H1 (cell line): ENCODE measurements at regions not wholly inside any gene's neighbourhood (a gene's known extent, or its start where the extent isn't known, plus 50 kb on each side); places are given as distances from the start of the nearest gene placed in this dataset.

Source experiments
- CTCF ChIP-seq, 3 experiments: IDR thresholded peaks; 1 replicate in 2 of 3; 2 replicates in 1 of 3; pipeline versions ENCODE4 v1.5.1 to v1.6.1; 2011; ENCODE audit warnings: low read length in 3 of 3, mild to moderate bottlenecking in 3 of 3, inconsistent platforms in 2 of 3, low read depth in 1 of 3, moderate library complexity in 1 of 3; ENCODE audit not compliant: insufficient read depth in 1 of 3; ENCODE audit errors: control extremely low read depth in 1 of 3
- EP300 ChIP-seq, 2 experiments: IDR thresholded peaks; 1 replicate in 1 of 2; 2 replicates in 1 of 2; pipeline ENCODE4 v1.6.1; 2011 to 2012; ENCODE audit warnings: low read depth in 2 of 2, low read length in 2 of 2, mild to moderate bottlenecking in 2 of 2, borderline replicate concordance in 1 of 2, inconsistent platforms in 1 of 2, moderate library complexity in 1 of 2
- EZH2 ChIP-seq: fragments of 200-600 bp; sonication (generic); IDR thresholded peaks from 2 replicates; pipeline ENCODE4 v1.7.1; 2012; ENCODE audit warnings: low read depth, mild to moderate bottlenecking, moderate library complexity, low read length, inconsistent platforms; ENCODE audit not compliant: severe bottlenecking
- HDAC6 ChIP-seq: IDR thresholded peaks from one replicate; pipeline ENCODE4 v1.7.1; 2012; ENCODE audit warnings: low read depth, mild to moderate bottlenecking, inconsistent platforms, low read length, moderate library complexity
- KDM1A ChIP-seq: fragments of 200-600, 300-600 bp; sonication (generic); IDR thresholded peaks from 2 replicates; pipeline ENCODE4 v1.7.1; 2016; ENCODE audit warnings: mild to moderate bottlenecking, low read length, borderline replicate concordance
- POLR2AphosphoS5 ChIP-seq: IDR thresholded peaks from 2 replicates; pipeline ENCODE4 v1.6.1; 2011; ENCODE audit warnings: low read depth, low read length
- POU5F1 ChIP-seq: IDR thresholded peaks from 2 replicates; pipeline ENCODE4 v1.6.1; 2011; ENCODE audit warnings: low read depth, mild to moderate bottlenecking, low read length, moderate library complexity
- RXRA ChIP-seq: IDR thresholded peaks from 2 replicates; pipeline ENCODE4 v1.6.1; 2011; ENCODE audit warnings: low read depth, mild to moderate bottlenecking, low read length, moderate library complexity; ENCODE audit not compliant: insufficient read depth
- SIN3A ChIP-seq, 2 experiments: IDR thresholded peaks in 1 of 2; conservative IDR thresholded peaks in 1 of 2; 2 replicates each; pipeline ENCODE4 v1.6.1; 2011 to 2012; ENCODE audit warnings: low read length in 2 of 2, improper control_type of control experiment in 1 of 2, low read depth in 1 of 2, mild to moderate bottlenecking in 1 of 2
- TEAD4 ChIP-seq: IDR thresholded peaks from 2 replicates; pipeline ENCODE4 v1.6.1; 2012; ENCODE audit warnings: low read depth, low read length, inconsistent platforms, mixed read lengths
- USF2 ChIP-seq: IDR thresholded peaks from 2 replicates; pipeline ENCODE4 v1.6.1; 2011; ENCODE audit warnings: low read length, improper control_type of control experiment
- YY1 ChIP-seq: IDR thresholded peaks from 2 replicates; pipeline ENCODE4 v1.6.1; 2011; ENCODE audit warnings: low read depth, mild to moderate bottlenecking, low read length
- ZNF274 ChIP-seq: IDR thresholded peaks from 2 replicates; pipeline ENCODE4 v1.7.0; 2012; ENCODE audit warnings: low read length, borderline replicate concordance; ENCODE audit errors: extremely low read depth

- TF ChIP-seq YY1 (no peak), CTCF (IDR thresholded peaks at IDR 0.05; ENCODE audit: control extremely low read depth in 1 of 3, insufficient read depth in 1 of 3, low read depth in 1 of 3, low read length in 3 of 3) (no peak), RXRA (no peak), TEAD4 (no peak), KDM1A (no peak), POU5F1 (no peak), USF2 (no peak), HDAC6 (no peak), SIN3A (conservative IDR thresholded peaks at IDR 0.05 in 1 of 2, IDR thresholded peaks at IDR 0.05 in 1 of 2; ENCODE audit: low read depth in 1 of 2, low read length in 2 of 2) (no peak), EP300 (IDR thresholded peaks at IDR 0.05; ENCODE audit: borderline replicate concordance in 1 of 2, low read depth in 2 of 2, low read length in 2 of 2) (no peak), EZH2 (no peak), POLR2AphosphoS5 (no peak), ZNF274 (no peak)
Measured at GRCh38 chr13:74018062-74018431, 116.2 kb downstream of the KLF12 start.
